ENCODE measurements at regions not wholly inside any gene's neighbourhood (a gene's known extent, or its start where the extent isn't known, plus 50 kb on each side); places are given as distances from the start of the nearest gene placed in this dataset.

DNA sequence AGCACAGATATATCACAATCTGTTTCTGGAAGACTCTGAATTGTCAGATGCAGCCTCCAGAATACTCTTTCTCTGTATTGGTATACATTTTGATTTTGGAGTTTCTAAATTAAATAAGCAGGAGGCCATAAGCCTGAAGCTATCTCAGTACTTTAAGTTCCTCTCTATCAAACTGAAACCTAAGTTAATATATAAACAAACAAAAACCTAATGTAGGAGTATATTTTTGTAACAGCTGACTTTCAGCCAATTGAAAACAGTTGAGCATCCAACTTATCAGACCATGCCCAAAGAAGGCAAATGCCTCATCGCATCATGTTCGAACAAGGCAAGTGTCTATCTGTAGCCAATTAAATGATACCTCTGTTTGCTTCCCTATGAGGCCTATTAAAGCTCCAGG, 1054.4 kb downstream of the AMY1C start:
- intact Hi-C loops (cut with DNase I) = no loop called here
- DNase-seq = no peak
- no peaks in the 10 kb centered on the region for H3K27me3 ChIP-seq
- no peaks in the 10 kb centered on the region for H3K9me3 ChIP-seq
- no peak overlapping the region for H3K4me3 ChIP-seq
- H3K4me1 ChIP-seq (ENCODE audit: insufficient read depth) = no peaks in the 10 kb centered on the region
- TF ChIP-seq EP300 (IDR thresholded peaks at IDR 0.05) = no peak
- TF ChIP-seq, protein P1, sequence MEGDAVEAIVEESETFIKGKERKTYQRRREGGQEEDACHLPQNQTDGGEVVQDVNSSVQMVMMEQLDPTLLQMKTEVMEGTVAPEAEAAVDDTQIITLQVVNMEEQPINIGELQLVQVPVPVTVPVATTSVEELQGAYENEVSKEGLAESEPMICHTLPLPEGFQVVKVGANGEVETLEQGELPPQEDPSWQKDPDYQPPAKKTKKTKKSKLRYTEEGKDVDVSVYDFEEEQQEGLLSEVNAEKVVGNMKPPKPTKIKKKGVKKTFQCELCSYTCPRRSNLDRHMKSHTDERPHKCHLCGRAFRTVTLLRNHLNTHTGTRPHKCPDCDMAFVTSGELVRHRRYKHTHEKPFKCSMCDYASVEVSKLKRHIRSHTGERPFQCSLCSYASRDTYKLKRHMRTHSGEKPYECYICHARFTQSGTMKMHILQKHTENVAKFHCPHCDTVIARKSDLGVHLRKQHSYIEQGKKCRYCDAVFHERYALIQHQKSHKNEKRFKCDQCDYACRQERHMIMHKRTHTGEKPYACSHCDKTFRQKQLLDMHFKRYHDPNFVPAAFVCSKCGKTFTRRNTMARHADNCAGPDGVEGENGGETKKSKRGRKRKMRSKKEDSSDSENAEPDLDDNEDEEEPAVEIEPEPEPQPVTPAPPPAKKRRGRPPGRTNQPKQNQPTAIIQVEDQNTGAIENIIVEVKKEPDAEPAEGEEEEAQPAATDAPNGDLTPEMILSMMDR (IDR thresholded peaks at IDR 0.05) = no peak
- TF ChIP-seq POLR2A (IDR thresholded peaks at IDR 0.05) = no peak
- H3K36me3 ChIP-seq = no peaks in the 10 kb centered on the region
- WGBS, 3 donors = 49 to 70% (median 55%) methylated on average over 2 of the region's 2 CpGs
- H3K27ac ChIP-seq = no peak overlapping the region

DNA sequence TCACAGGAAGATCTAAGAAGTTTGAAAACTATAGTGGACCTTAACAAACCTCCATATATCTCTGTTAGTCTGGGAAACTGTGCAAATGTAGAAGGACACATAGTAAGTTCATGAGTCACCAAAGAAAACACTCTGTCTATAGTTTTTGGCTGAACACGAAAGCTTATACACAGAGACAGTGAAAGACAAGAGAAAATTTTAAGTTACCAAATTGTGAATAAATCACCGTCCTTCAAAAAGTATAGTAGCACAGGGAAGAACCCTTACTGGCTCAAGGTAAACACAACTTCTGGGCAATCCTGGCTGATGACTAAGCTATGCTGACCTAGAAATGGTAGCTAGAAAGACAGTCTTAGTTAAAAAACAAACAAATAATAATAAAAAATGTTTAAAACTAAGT, 1057.9 kb downstream of the AMY1C start:
- intact Hi-C loops (cut with DNase I) = no loop called here
- TF ChIP-seq EP300 (IDR thresholded peaks at IDR 0.05) = no peak
- TF ChIP-seq POLR2A (IDR thresholded peaks at IDR 0.05) = no peak
- TF ChIP-seq, protein P1 (IDR thresholded peaks at IDR 0.05) = no peak
- Histone ChIP-seq H3K27me3 (no peaks in the 10 kb centered on the region), H3K27ac (no peak overlapping the region), H3K4me1 (ENCODE audit: insufficient read depth) (no peaks in the 10 kb centered on the region), H3K36me3 (no peaks in the 10 kb centered on the region), H3K9me3 (no peaks in the 10 kb centered on the region), H3K4me3 (no peak overlapping the region)
- 69 to 77% (median 77%) methylated on average over 2 of the region's 2 CpGs for WGBS, 3 donors
- DNase-seq = no peak

DNA sequence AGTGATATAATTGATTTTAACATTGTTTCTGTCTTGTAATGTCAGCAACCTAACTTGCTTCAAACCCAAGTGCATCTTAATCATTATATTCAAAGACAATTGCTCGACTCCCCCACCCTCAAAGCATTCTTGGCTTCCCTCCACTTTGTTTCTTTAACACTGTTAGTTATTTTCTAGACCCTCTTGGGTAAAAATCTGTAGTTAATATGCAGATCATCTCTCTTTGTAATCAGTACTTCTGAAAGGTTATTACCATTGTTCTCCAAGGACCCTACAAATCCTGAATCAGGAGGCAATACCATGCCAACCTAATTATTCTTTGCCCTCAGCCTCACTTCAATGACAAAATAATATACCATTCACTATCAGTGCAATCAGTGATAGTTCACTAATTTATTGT, 1075.7 kb downstream of the AMY1C start:
- Histone ChIP-seq H3K27me3 (peaks cover 2% of the 10 kb centered on the region), H3K4me1 (ENCODE audit: insufficient read depth) (no peaks in the 10 kb centered on the region), H3K9me3 (no peaks in the 10 kb centered on the region), H3K36me3 (no peaks in the 10 kb centered on the region), H3K4me3 (no peak overlapping the region), H3K27ac (no peak overlapping the region)
- 7 to 16% (median 10%) methylated on average over 1 of the region's 1 CpG for WGBS, 3 donors
- TF ChIP-seq POLR2A (IDR thresholded peaks at IDR 0.05) (no peak), EP300 (IDR thresholded peaks at IDR 0.05) (no peak)
- TF ChIP-seq, protein P1 (IDR thresholded peaks at IDR 0.05) = no peak
- intact Hi-C loops (cut with DNase I) = no loop called here
- no peak for DNase-seq

DNA sequence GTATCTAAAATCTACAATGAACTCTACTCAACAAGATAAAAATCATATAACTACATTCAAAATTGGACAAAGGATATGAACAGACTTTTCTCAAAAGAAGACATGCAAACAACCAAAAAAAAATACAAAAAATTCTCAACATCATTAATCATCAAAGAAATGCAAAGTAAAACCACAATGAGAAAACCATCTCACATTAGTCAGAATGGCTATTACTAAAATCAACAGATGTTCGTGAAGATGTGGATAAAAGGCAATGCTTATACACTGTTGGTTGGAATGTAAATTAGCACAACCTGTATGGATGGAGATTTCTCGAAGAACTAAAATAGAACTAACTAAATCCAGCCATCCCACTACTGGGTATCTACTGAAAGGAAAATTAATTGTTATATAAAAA, 1080.8 kb downstream of the AMY1C start:
- H3K36me3 ChIP-seq = no peaks in the 10 kb centered on the region
- TF ChIP-seq POLR2A (IDR thresholded peaks at IDR 0.05) (no peak), EP300 (IDR thresholded peaks at IDR 0.05) (no peak)
- TF ChIP-seq, protein P1 (IDR thresholded peaks at IDR 0.05) = no peak
- H3K27ac ChIP-seq = no peak overlapping the region
- no peaks in the 10 kb centered on the region for H3K27me3 ChIP-seq
- DNase-seq = no peak
- intact Hi-C loops (cut with DNase I) = no loop called here
- WGBS, 3 donors = 75 to 89% (median 79%) methylated on average over 2 of the region's 2 CpGs
- no peak overlapping the region for H3K4me3 ChIP-seq
- H3K4me1 ChIP-seq (ENCODE audit: insufficient read depth) = no peaks in the 10 kb centered on the region
- no peaks in the 10 kb centered on the region for H3K9me3 ChIP-seq

DNA sequence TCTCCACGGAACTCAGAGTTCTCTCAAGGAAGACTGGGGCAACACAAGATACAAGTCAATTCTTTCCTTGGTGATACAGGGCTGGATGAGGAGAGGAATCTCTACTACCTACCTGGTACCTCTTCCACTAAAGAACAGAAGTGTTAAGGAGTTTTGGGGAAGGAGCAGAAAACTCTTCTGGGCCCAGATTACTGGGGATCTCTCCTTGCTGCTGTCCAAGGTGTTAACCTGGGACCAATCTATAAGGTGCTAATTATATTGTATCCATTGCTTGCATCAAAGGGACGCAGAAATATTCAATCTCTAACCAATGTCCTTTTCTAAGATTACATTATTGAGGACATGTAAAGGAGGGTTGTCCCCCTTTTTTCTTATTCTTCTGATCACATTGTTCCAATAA, 1102.5 kb downstream of the AMY1C start:
- no peak overlapping the region for H3K27ac ChIP-seq
- intact Hi-C loops (cut with DNase I) = no loop called here
- WGBS, 3 donors = 76 to 80% (median 79%) methylated on average over 2 of the region's 2 CpGs
- TF ChIP-seq EP300 (IDR thresholded peaks at IDR 0.05) (no peak), POLR2A (IDR thresholded peaks at IDR 0.05) (no peak)
- TF ChIP-seq, protein P1 (IDR thresholded peaks at IDR 0.05) = no peak
- H3K36me3 ChIP-seq = no peaks in the 10 kb centered on the region
- H3K4me3 ChIP-seq = no peak overlapping the region
- H3K9me3 ChIP-seq = no peaks in the 10 kb centered on the region
- no peak for DNase-seq
- H3K27me3 ChIP-seq = no peaks in the 10 kb centered on the region
- no peaks in the 10 kb centered on the region for H3K4me1 ChIP-seq (ENCODE audit: insufficient read depth)
